GM23338 (cell line): ENCODE measurements at regions not wholly inside any gene's neighbourhood (a gene's known extent, or its start where the extent isn't known, plus 50 kb on each side); places are given as distances from the start of the nearest gene placed in this dataset.

Experiments
- ATAC-seq: fragments of 200-7000 bp; cut with Tn5 transposase; 3 replicates; pipeline ENCODE4 v1.9.1; 2020
- DNase-seq: peaks from one replicate; pipeline ENCODE4 v3.0.0-alpha.2; 2015; ENCODE audit warnings: low spot score
- H2AFZ ChIP-seq: fragments of 200-600 bp; sonication (generic); 2 replicates; pipeline ENCODE4 v1.8.0; 2016; ENCODE audit warnings: antibody characterized with exemption, mild to moderate bottlenecking, moderate library complexity
- H3F3A ChIP-seq: fragments of 200-600 bp; sonication (generic); replicated peaks from 2 replicates; pipeline ENCODE4 v1.8.0; 2017; ENCODE audit warnings: antibody characterized with exemption, mixed run types, low read depth
- H3K27ac ChIP-seq: fragments of 200-600 bp; sonication (generic); 2 replicates; pipeline ENCODE4 v1.6.1; 2016; ENCODE audit warnings: low read depth
- H3K27me3 ChIP-seq: fragments of 200-600 bp; sonication (generic); 2 replicates; pipeline ENCODE4 v1.8.0; 2016; ENCODE audit warnings: mild to moderate bottlenecking, mixed run types, moderate library complexity; ENCODE audit not compliant: insufficient read depth
- H3K36me3 ChIP-seq: fragments of 200-600 bp; sonication (generic); 2 replicates; pipeline ENCODE4 v1.8.0; 2016; ENCODE audit warnings: mild to moderate bottlenecking; ENCODE audit not compliant: insufficient read depth
- H3K4me1 ChIP-seq: fragments of 200-600 bp; sonication (generic); 2 replicates; pipeline ENCODE4 v1.8.0; 2016; ENCODE audit warnings: mild to moderate bottlenecking, moderate library complexity; ENCODE audit not compliant: insufficient read depth
- H3K4me2 ChIP-seq: fragments of 200-600 bp; sonication (generic); 2 replicates; pipeline ENCODE4 v1.7.1; 2017; ENCODE audit warnings: mixed run types
- H3K4me3 ChIP-seq: fragments of 200-600 bp; sonication (generic); 2 replicates; pipeline ENCODE4 v1.6.1; 2016; ENCODE audit warnings: mixed run types
- H3K79me2 ChIP-seq: fragments of 200-600 bp; sonication (generic); replicated peaks from 2 replicates; pipeline ENCODE4 v1.8.0; 2017; ENCODE audit warnings: mild to moderate bottlenecking; ENCODE audit not compliant: insufficient read depth
- H3K9me2 ChIP-seq: fragments of 200-600 bp; sonication (generic); 2 replicates; pipeline ENCODE4 v1.8.0; 2017; ENCODE audit not compliant: insufficient read depth
- H4K20me1 ChIP-seq: fragments of 200-600 bp; sonication (generic); replicated peaks from 2 replicates; pipeline ENCODE4 v1.8.0; 2017; ENCODE audit warnings: mild to moderate bottlenecking; ENCODE audit not compliant: insufficient read depth
- H3K27ac Mint-ChIP-seq: 2 replicates; pipeline ENCODE4 v1.8.0; 2020; ENCODE audit warnings: inconsistent platforms, mild to moderate bottlenecking, moderate library complexity, mixed read lengths
- H3K27me3 Mint-ChIP-seq: 3 replicates; pipeline ENCODE4 v1.8.0; 2022; ENCODE audit warnings: low read depth, mild to moderate bottlenecking, moderate library complexity, mixed read lengths, inconsistent platforms; ENCODE audit not compliant: insufficient read depth, poor library complexity
- H3K36me3 Mint-ChIP-seq: 3 replicates; pipeline ENCODE4 v1.8.0; 2021; ENCODE audit warnings: low read depth, mild to moderate bottlenecking, inconsistent platforms, moderate library complexity, mixed read lengths
- H3K4me1 Mint-ChIP-seq: 3 replicates; pipeline ENCODE4 v1.8.0; 2020; ENCODE audit warnings: mild to moderate bottlenecking, inconsistent platforms, mixed read lengths
- H3K4me3 Mint-ChIP-seq: 3 replicates; pipeline ENCODE4 v1.8.0; 2021; ENCODE audit warnings: moderate library complexity, mild to moderate bottlenecking, inconsistent platforms, mixed read lengths
- H3K9me3 Mint-ChIP-seq: 3 replicates; pipeline ENCODE4 v1.8.0; 2020; ENCODE audit warnings: moderate library complexity, mild to moderate bottlenecking, inconsistent platforms, mixed read lengths
- CREB1 ChIP-seq: fragments of 250-450 bp; sonication (Bioruptor Pico); IDR thresholded peaks from 2 replicates; pipeline ENCODE4 v1.5.0; 2020; ENCODE audit warnings: low read depth, mild to moderate bottlenecking, moderate library complexity
- CTCF ChIP-seq, 2 experiments: fragments of 200-600 bp in 1 of 2; sonication (generic) in 1 of 2; conservative IDR thresholded peaks; 2 replicates each; pipeline versions ENCODE4 v1.5.1 to v1.6.1; 2016 to 2017; ENCODE audit warnings: antibody characterized with exemption in 2 of 2, low read depth in 2 of 2, mild to moderate bottlenecking in 2 of 2, moderate library complexity in 1 of 2
- ETS1 ChIP-seq: IDR thresholded peaks from 2 replicates; pipeline ENCODE4 v1.6.1; 2016; ENCODE audit warnings: antibody characterized with exemption
- EZH2 ChIP-seq: fragments of 200-600 bp; sonication (generic); IDR thresholded peaks from one replicate; pipeline ENCODE4 v1.8.0; 2017; ENCODE audit warnings: antibody characterized with exemption, mild to moderate bottlenecking, low read depth; ENCODE audit not compliant: unreplicated experiment
- EZH2phosphoT487 ChIP-seq: fragments of 200-600 bp; sonication (generic); IDR thresholded peaks from one replicate; pipeline ENCODE4 v1.8.1; 2018; ENCODE audit warnings: antibody characterized with exemption; ENCODE audit not compliant: unreplicated experiment
- JUNB ChIP-seq: IDR thresholded peaks from one replicate; pipeline ENCODE4 v1.6.1; 2016; ENCODE audit warnings: antibody characterized with exemption; ENCODE audit not compliant: unreplicated experiment
- NANOG ChIP-seq: IDR thresholded peaks from 2 replicates; pipeline ENCODE4 v1.6.1; 2016; ENCODE audit warnings: antibody characterized with exemption, borderline replicate concordance
- POLR2AphosphoS5 ChIP-seq: IDR thresholded peaks from 2 replicates; pipeline ENCODE4 v1.6.1; 2016; ENCODE audit warnings: antibody characterized with exemption, low read depth
- STAT1 ChIP-seq: IDR thresholded peaks from one replicate; pipeline ENCODE4 v1.6.1; 2016; ENCODE audit warnings: antibody characterized with exemption; ENCODE audit not compliant: unreplicated experiment
- ZNF114 ChIP-seq: fragments of 250-450 bp; sonication (Bioruptor Pico); IDR thresholded peaks from 2 replicates; pipeline ENCODE4 v1.5.0; 2020; ENCODE audit warnings: mild to moderate bottlenecking, moderate library complexity
- ZNF331 ChIP-seq: fragments of 250-450 bp; sonication (Bioruptor Pico); IDR thresholded peaks from 2 replicates; pipeline ENCODE4 v1.5.0; 2020; ENCODE audit warnings: low read depth, mild to moderate bottlenecking, moderate library complexity
- TF ChIP-seq, protein P1 (sequence below): IDR thresholded peaks from one replicate; pipeline ENCODE4 v1.6.1; 2018; ENCODE audit warnings: antibody characterized with exemption; ENCODE audit not compliant: unreplicated experiment
- TF ChIP-seq, protein P2 (sequence below): fragments of 250-450 bp; sonication (Bioruptor Pico); IDR thresholded peaks from 2 replicates; pipeline ENCODE4 v1.5.0; 2020; ENCODE audit warnings: mild to moderate bottlenecking, moderate library complexity

GRCh38 chr11:104619751-104620150, 278.5 kb downstream of the CASP12 start:
- Histone ChIP-seq H3K9me2 (0 out of 2 replicates have a peak, but pooled peaks cover 7% of the 10 kb centered on the region), H3K27me3 (no peaks in the 10 kb centered on the region), H3K4me2 (no peak overlapping the region), H3K4me3 (no peak overlapping the region), H3K79me2 (no peaks in the 10 kb centered on the region), H3K4me1 (peaks cover 19% of the 10 kb centered on the region), H2AFZ (peak overlapping the region; percentile 56; the same call in 1 of the 2 replicates), H4K20me1 (no peaks in the 10 kb centered on the region), H3F3A (no peaks in the 10 kb centered on the region), H3K36me3 (peaks cover 7% of the 10 kb centered on the region; the same call in 1 of the 2 replicates), H3K27ac (no peak overlapping the region)
- Mint-ChIP-seq H3K4me3 (no peak overlapping the region), H3K36me3 (peaks cover 54% of the 10 kb centered on the region), H3K9me3 (peaks cover 24% of the 10 kb centered on the region), H3K4me1 (peaks cover 24% of the 10 kb centered on the region), H3K27me3 (peaks cover 3% of the 10 kb centered on the region), H3K27ac (no peak overlapping the region)
- DNase-seq (no peak), ATAC-seq (no peak)
- TF ChIP-seq NANOG = no peak
- TF ChIP-seq ZNF331 (CRISPR knock-in tag) = no peak
- no peak for TF ChIP-seq POLR2AphosphoS5
- no peak for TF ChIP-seq ETS1
- TF ChIP-seq CTCF (conservative IDR thresholded peaks at IDR 0.05; ENCODE audit: low read depth in 2 of 2) = no peak
- TF ChIP-seq JUNB = no peak
- TF ChIP-seq STAT1 = no peak
- TF ChIP-seq ZNF114 (CRISPR knock-in tag) = no peak
- TF ChIP-seq, protein P1, sequence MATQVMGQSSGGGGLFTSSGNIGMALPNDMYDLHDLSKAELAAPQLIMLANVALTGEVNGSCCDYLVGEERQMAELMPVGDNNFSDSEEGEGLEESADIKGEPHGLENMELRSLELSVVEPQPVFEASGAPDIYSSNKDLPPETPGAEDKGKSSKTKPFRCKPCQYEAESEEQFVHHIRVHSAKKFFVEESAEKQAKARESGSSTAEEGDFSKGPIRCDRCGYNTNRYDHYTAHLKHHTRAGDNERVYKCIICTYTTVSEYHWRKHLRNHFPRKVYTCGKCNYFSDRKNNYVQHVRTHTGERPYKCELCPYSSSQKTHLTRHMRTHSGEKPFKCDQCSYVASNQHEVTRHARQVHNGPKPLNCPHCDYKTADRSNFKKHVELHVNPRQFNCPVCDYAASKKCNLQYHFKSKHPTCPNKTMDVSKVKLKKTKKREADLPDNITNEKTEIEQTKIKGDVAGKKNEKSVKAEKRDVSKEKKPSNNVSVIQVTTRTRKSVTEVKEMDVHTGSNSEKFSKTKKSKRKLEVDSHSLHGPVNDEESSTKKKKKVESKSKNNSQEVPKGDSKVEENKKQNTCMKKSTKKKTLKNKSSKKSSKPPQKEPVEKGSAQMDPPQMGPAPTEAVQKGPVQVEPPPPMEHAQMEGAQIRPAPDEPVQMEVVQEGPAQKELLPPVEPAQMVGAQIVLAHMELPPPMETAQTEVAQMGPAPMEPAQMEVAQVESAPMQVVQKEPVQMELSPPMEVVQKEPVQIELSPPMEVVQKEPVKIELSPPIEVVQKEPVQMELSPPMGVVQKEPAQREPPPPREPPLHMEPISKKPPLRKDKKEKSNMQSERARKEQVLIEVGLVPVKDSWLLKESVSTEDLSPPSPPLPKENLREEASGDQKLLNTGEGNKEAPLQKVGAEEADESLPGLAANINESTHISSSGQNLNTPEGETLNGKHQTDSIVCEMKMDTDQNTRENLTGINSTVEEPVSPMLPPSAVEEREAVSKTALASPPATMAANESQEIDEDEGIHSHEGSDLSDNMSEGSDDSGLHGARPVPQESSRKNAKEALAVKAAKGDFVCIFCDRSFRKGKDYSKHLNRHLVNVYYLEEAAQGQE = no peak
- no peak for TF ChIP-seq CREB1
- TF ChIP-seq EZH2phosphoT487 = no peak
- TF ChIP-seq, protein P2, sequence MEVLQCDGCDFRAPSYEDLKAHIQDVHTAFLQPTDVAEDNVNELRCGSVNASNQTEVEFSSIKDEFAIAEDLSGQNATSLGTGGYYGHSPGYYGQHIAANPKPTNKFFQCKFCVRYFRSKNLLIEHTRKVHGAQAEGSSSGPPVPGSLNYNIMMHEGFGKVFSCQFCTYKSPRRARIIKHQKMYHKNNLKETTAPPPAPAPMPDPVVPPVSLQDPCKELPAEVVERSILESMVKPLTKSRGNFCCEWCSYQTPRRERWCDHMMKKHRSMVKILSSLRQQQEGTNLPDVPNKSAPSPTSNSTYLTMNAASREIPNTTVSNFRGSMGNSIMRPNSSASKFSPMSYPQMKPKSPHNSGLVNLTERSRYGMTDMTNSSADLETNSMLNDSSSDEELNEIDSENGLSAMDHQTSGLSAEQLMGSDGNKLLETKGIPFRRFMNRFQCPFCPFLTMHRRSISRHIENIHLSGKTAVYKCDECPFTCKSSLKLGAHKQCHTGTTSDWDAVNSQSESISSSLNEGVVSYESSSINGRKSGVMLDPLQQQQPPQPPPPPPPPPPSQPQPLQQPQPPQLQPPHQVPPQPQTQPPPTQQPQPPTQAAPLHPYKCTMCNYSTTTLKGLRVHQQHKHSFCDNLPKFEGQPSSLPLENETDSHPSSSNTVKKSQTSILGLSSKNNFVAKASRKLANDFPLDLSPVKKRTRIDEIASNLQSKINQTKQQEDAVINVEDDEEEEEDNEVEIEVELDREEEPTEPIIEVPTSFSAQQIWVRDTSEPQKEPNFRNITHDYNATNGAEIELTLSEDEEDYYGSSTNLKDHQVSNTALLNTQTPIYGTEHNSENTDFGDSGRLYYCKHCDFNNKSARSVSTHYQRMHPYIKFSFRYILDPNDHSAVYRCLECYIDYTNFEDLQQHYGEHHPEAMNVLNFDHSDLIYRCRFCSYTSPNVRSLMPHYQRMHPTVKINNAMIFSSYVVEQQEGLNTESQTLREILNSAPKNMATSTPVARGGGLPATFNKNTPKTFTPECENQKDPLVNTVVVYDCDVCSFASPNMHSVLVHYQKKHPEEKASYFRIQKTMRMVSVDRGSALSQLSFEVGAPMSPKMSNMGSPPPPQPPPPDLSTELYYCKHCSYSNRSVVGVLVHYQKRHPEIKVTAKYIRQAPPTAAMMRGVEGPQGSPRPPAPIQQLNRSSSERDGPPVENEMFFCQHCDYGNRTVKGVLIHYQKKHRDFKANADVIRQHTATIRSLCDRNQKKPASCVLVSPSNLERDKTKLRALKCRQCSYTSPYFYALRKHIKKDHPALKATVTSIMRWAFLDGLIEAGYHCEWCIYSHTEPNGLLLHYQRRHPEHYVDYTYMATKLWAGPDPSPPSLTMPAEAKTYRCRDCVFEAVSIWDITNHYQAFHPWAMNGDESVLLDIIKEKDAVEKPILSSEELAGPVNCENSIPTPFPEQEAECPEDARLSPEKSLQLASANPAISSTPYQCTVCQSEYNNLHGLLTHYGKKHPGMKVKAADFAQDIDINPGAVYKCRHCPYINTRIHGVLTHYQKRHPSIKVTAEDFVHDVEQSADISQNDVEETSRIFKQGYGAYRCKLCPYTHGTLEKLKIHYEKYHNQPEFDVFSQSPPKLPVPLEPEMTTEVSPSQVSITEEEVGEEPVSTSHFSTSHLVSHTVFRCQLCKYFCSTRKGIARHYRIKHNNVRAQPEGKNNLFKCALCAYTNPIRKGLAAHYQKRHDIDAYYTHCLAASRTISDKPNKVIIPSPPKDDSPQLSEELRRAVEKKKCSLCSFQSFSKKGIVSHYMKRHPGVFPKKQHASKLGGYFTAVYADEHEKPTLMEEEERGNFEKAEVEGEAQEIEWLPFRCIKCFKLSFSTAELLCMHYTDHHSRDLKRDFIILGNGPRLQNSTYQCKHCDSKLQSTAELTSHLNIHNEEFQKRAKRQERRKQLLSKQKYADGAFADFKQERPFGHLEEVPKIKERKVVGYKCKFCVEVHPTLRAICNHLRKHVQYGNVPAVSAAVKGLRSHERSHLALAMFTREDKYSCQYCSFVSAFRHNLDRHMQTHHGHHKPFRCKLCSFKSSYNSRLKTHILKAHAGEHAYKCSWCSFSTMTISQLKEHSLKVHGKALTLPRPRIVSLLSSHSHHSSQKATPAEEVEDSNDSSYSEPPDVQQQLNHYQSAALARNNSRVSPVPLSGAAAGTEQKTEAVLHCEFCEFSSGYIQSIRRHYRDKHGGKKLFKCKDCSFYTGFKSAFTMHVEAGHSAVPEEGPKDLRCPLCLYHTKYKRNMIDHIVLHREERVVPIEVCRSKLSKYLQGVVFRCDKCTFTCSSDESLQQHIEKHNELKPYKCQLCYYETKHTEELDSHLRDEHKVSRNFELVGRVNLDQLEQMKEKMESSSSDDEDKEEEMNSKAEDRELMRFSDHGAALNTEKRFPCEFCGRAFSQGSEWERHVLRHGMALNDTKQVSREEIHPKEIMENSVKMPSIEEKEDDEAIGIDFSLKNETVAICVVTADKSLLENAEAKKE = no peak
- no peak for TF ChIP-seq EZH2
